ENCODE measurements at regions not wholly inside any gene's neighbourhood (a gene's known extent, or its start where the extent isn't known, plus 50 kb on each side); places are given as distances from the start of the nearest gene placed in this dataset.

- no peak for TF ChIP-seq EZH2 (IDR thresholded peaks at IDR 0.05; ENCODE audit: low read depth, unreplicated experiment)
- no peak for TF ChIP-seq CTCF (conservative IDR thresholded peaks at IDR 0.05; ENCODE audit: low read depth in 2 of 2)
- TF ChIP-seq JUNB (IDR thresholded peaks at IDR 0.05; ENCODE audit: unreplicated experiment): no peak
- TF ChIP-seq CREB1 (CRISPR knock-in tag; IDR thresholded peaks at IDR 0.05; ENCODE audit: low read depth): no peak
- TF ChIP-seq POLR2AphosphoS5 (IDR thresholded peaks at IDR 0.05; ENCODE audit: low read depth): no peak
These were observed 276.8 kb upstream of the CNTNAP2 start for GRCh38 chr7:145839814-145840213.

All from GM23338 (cell line).